NT2/D1 (cell line): ENCODE measurements at regions not wholly inside any gene's neighbourhood (a gene's known extent, or its start where the extent isn't known, plus 50 kb on each side); places are given as distances from the start of the nearest gene placed in this dataset.

ENCODE experiments used
- SUZ12 ChIP-seq: IDR thresholded peaks from 2 replicates; pipeline ENCODE4 v1.6.1; 2011; ENCODE audit not compliant: insufficient read length, insufficient read depth; ENCODE audit errors: extremely low read depth
- YY1 ChIP-seq: IDR thresholded peaks from 2 replicates; pipeline ENCODE4 v1.6.1; 2011; ENCODE audit not compliant: insufficient read length, insufficient read depth

GRCh38 chr4:60175241-60175640 is 1024.9 kb upstream of the ADGRL3 start:
- TF ChIP-seq SUZ12 (no peak), YY1 (no peak)
